Fibroblast of pulmonary artery (primary cell): ENCODE measurements at regions not wholly inside any gene's neighbourhood (a gene's known extent, or its start where the extent isn't known, plus 50 kb on each side); places are given as distances from the start of the nearest gene placed in this dataset.

Experiments
- DNase-seq: peaks from one replicate; pipeline ENCODE4 v3.0.0-alpha.2; 2010; ENCODE audit warnings: low read depth
- H3K4me3 ChIP-seq: replicated peaks from 2 replicates; pipeline ENCODE4 v1.5.1; 2011; ENCODE audit warnings: low read depth, mild to moderate bottlenecking, control low read depth, low read length, moderate library complexity
- TF ChIP-seq, protein P1 (sequence below): IDR thresholded peaks from 2 replicates; pipeline ENCODE4 v1.5.1; 2011; ENCODE audit warnings: mild to moderate bottlenecking, control low read depth, low read length, inconsistent platforms; ENCODE audit errors: missing control alignments

DNA sequence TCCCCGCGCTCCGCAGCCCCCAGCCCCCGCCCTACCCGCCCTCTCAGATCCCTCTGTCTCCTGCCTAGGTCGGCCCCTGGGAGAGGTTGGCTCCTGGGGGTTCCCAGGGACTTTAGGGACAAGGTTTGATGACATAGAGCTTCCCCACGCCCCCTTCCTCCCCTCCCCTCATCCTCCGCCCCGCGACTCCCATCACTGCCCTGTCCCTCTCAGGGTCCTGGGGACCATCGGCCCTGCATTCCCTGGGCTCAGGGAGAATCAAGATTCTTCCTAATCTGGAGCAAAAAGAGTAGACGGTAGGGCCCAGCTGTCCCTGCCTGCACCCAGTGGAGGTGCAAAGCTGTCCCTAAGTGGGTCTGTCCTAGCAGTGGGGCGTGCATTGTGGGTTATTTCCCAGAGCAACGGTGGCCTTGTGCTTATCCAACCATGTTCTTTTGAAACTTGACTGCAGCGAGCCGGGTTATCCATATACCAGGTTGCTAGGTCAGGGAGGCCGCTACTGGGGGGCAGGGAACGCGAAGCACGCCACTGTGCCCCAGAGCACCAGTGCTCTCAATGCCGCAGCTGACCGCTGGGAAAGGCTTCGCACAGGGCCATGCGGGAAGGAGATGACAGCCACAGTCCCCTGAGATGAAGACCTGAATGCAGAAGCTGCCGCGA is 124.4 kb upstream of the PRMT8 start:
- TF ChIP-seq, protein P1, sequence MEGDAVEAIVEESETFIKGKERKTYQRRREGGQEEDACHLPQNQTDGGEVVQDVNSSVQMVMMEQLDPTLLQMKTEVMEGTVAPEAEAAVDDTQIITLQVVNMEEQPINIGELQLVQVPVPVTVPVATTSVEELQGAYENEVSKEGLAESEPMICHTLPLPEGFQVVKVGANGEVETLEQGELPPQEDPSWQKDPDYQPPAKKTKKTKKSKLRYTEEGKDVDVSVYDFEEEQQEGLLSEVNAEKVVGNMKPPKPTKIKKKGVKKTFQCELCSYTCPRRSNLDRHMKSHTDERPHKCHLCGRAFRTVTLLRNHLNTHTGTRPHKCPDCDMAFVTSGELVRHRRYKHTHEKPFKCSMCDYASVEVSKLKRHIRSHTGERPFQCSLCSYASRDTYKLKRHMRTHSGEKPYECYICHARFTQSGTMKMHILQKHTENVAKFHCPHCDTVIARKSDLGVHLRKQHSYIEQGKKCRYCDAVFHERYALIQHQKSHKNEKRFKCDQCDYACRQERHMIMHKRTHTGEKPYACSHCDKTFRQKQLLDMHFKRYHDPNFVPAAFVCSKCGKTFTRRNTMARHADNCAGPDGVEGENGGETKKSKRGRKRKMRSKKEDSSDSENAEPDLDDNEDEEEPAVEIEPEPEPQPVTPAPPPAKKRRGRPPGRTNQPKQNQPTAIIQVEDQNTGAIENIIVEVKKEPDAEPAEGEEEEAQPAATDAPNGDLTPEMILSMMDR = no peak
- no peak for DNase-seq
- no peak overlapping the region for H3K4me3 ChIP-seq

DNA sequence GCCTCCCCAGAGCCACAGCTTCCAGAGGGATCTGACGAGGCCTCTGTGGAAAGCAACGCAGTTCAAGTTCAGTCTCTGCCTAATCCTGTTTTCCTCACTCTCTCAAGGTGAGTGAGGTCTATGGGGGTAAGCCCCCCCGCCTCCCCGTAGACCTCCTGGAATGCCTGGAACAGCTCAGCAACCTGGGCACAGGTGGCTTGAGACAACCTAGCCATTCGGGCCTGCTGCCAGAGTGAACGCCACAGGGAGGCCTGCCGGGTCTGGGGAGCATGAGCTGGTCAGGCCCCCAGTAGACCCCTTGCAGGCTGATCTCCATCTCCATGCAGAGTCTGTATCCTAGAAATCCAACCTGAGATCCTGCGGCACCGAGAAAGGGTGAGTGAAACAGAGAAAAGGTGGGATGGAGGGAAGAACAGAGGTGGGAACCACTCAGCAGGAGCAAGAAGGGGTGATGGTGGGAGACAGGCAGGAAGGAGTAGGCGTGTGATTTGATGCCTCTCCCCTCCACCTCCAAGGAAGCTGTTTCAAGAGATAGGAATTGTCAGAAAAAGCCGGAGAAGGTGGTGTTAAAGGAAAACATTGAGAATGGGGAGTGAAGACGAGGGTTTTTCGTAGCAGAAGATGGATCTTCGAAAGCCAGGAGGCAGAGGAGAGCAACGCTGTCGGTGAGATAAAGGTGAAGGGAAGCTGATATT is 123.1 kb upstream of the PRMT8 start:
- no peak for DNase-seq
- no peak overlapping the region for H3K4me3 ChIP-seq
- TF ChIP-seq, protein P1 = no peak

DNA sequence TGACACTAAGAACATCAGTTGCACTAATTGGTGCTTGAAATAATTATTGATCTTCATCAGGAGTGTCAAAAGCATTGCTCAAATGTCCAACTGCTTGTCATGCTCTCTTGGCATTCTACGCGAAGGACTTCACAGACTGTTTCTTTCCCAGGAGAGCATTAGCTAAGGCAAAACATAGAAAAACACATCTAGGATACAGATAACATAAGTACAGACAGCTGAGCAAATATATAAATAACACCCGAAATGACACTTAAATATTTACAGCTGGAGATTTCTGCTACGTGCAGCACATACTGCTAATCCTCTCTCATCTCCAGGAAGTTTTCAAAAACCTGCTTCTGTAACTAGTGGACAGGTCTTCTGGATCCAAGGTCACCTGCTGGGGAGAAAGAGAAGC is 120.0 kb upstream of the PRMT8 start:
- TF ChIP-seq, protein P1 = no peak
- no peak overlapping the region for H3K4me3 ChIP-seq
- no peak for DNase-seq

DNA sequence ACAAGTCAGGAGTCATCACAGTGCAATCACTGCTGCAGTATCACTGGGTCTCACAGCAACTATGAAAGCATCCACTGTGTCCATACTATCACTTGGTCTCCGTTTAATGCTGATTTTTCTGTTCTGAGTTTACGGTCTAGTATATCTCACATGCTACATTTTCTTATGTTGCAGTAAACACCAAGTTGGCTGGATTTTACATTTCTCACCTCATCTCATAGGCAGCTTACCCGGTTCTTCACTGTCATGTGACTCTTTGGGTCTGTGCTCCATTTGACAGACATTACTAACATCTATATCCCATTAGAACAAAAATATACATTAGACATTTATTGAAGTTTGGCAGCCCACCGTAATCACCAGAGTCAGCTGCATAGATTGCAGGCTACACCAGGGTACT is 115.7 kb upstream of the PRMT8 start:
- TF ChIP-seq, protein P1 = no peak
- no peak overlapping the region for H3K4me3 ChIP-seq
- DNase-seq = no peak

DNA sequence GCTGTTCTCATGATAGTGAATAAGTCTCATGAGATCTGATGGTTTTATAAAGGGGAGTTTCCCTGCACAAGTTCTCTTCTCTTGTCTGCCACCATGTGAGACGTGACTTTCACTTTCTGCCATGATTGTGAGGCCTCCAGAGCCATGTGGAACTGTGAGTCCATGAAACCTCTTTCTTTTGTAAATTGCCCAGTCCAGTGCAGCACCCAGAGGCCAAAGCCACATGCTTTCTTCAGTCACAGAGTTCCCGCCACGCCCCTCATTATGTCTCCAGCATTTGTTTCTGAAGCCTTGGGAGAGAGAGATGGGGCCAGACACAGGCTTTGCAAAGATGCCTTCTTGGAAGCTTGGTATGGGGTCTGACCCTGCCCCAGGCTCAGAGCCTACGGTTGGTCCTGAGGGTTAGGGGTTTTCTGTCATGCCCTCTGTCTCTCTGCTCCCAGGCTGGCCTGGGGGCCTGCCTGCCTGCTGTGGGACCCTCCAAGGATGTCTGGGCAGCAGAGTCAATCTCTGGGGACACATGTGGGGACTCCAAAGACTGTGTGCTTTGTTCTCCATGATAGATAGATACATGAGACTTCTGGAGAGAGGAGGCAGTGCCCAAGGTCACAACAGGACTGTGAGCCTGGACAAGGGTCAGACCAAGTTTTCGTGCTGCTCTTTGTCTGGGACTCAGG is 114.1 kb upstream of the PRMT8 start:
- no peak overlapping the region for H3K4me3 ChIP-seq
- DNase-seq = no peak
- TF ChIP-seq, protein P1 = no peak

DNA sequence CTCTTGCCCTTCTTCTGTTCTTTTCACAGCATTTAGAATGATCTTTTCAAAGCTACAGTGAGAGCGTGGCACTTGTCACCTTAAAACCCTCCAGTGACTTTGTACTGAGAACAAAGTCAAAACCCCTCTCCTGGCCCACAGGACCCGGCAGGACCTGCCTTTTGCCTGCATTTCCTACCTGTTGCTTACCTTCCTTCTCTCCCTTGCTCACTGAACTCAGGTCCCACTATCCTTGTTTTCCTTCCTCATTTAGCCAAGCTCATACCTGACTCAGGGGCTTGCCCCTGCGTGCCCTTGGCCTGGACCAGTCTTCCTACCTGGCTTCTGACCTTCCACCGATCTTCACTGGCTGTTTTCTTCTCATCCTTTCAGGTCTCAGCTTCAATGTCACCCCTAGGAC is 112.3 kb upstream of the PRMT8 start:
- TF ChIP-seq, protein P1 = no peak
- DNase-seq = no peak
- no peak overlapping the region for H3K4me3 ChIP-seq
